HG02759 (cell line): ENCODE measurements at regions not wholly inside any gene's neighbourhood (a gene's known extent, or its start where the extent isn't known, plus 50 kb on each side); places are given as distances from the start of the nearest gene placed in this dataset.
"Not testable (repeated sequence)": the region's sequence is repeated elsewhere in the genome, so short reads cannot be mapped to it uniquely, and the experiment has no call there.

Experiments
- ATAC-seq: cut with Tn5 transposase; IDR thresholded peaks from one replicate; pipeline ENCODE4 v1.9.1; 2021; ENCODE audit warnings: mild to moderate bottlenecking, moderate library complexity; ENCODE audit not compliant: unreplicated experiment

- ATAC-seq, result no peak
Measured at GRCh38 chr12:105681341-105681740, 350.9 kb downstream of the C12orf75 start.

- not testable (repeated sequence) for ATAC-seq
Measured at GRCh38 chr12:105682821-105683220, 352.3 kb downstream of the C12orf75 start.

- not testable (repeated sequence) for ATAC-seq
Measured at GRCh38 chr12:105683836-105684235, 353.3 kb downstream of the C12orf75 start.

- ATAC-seq, result no peak
Measured at GRCh38 chr12:105698075-105698474, 367.6 kb downstream of the C12orf75 start.

- no peak for ATAC-seq
Measured at GRCh38 chr12:105699209-105699608, 368.7 kb downstream of the C12orf75 start.

GRCh38 chr12:105704787-105705186, 374.3 kb downstream of the C12orf75 start:
- no peak for ATAC-seq

GRCh38 chr12:105705235-105705634, 374.7 kb downstream of the C12orf75 start:
- ATAC-seq, result no peak

GRCh38 chr12:105705765-105706164, 375.3 kb downstream of the C12orf75 start:
- ATAC-seq, result no peak

GRCh38 chr12:105706321-105706972, 376.0 kb downstream of the C12orf75 start:
- ATAC-seq, result no peak

GRCh38 chr12:105706973-105707334, 376.5 kb downstream of the C12orf75 start:
- ATAC-seq, result no peak

- no peak for ATAC-seq
Measured at GRCh38 chr12:105713606-105714305, 383.3 kb downstream of the C12orf75 start.

GRCh38 chr12:105716621-105717020, 386.1 kb downstream of the C12orf75 start:
- no peak for ATAC-seq

- ATAC-seq, result peak; percentile 77
Measured at GRCh38 chr12:105721051-105721825, 390.7 kb downstream of the C12orf75 start.

- peak; percentile 16 for ATAC-seq
Measured at GRCh38 chr12:105721891-105722290, 391.4 kb downstream of the C12orf75 start.

- ATAC-seq, result no peak
Measured at GRCh38 chr12:105723066-105723465, 392.6 kb downstream of the C12orf75 start.

GRCh38 chr12:105723494-105723893, 393.0 kb downstream of the C12orf75 start:
- ATAC-seq, result no peak

- ATAC-seq, result no peak
Measured at GRCh38 chr12:105724641-105725040, 394.1 kb downstream of the C12orf75 start.

- ATAC-seq, result no peak
Measured at GRCh38 chr12:105725054-105725453, 394.6 kb downstream of the C12orf75 start.

GRCh38 chr12:105729181-105729771, 398.8 kb downstream of the C12orf75 start:
- ATAC-seq, result no peak

GRCh38 chr12:105729926-105730325, 399.4 kb downstream of the C12orf75 start:
- no peak for ATAC-seq

GRCh38 chr12:105733579-105733978, 403.1 kb downstream of the C12orf75 start:
- no peak for ATAC-seq
